Limb (tissue), 2 donors: ENCODE measurements at regions not wholly inside any gene's neighbourhood (a gene's known extent, or its start where the extent isn't known, plus 50 kb on each side); places are given as distances from the start of the nearest gene placed in this dataset.
"Not testable (repeated sequence)": the region's sequence is repeated elsewhere in the genome, so short reads cannot be mapped to it uniquely, and the experiment has no call there.

ENCODE experiments used
- DNase-seq, 2 donors: peaks; one replicate each; pipeline ENCODE4 v3.0.0-alpha.2; 2016; ENCODE audit errors: extremely low spot score in 2 of 2

GRCh38 chr16:8115814-8116213 is 474.5 kb downstream of the TMEM114 start:
- DNase-seq: no peak

GRCh38 chr16:8114941-8115340 is 475.4 kb downstream of the TMEM114 start:
- not testable (repeated sequence) for DNase-seq

DNA sequence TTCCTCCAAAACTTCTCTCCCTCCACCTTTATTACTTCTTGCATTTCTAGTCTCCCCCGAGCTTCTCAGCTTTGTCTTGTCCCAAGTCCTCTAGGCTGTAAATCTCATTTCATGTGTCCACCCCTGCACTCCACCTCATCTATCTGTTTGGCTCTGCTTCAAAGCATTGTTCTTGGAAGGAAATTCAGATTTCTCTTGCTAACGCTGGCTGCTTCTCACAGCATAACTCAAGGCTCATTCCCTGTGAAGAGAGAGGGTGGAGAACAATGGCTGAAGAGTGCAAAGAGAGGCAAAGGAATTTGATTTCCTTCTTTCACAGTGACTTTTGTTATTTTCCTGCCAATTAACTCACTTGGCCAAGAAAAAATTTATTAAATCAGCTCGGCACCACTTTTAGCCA is 476.5 kb downstream of the TMEM114 start:
- DNase-seq: no peak

- DNase-seq: no peak
Measured at GRCh38 chr16:8110572-8111514, 479.5 kb downstream of the TMEM114 start.

- DNase-seq: no peak
Measured at GRCh38 chr16:8109510-8110369, 480.6 kb downstream of the TMEM114 start.

DNA sequence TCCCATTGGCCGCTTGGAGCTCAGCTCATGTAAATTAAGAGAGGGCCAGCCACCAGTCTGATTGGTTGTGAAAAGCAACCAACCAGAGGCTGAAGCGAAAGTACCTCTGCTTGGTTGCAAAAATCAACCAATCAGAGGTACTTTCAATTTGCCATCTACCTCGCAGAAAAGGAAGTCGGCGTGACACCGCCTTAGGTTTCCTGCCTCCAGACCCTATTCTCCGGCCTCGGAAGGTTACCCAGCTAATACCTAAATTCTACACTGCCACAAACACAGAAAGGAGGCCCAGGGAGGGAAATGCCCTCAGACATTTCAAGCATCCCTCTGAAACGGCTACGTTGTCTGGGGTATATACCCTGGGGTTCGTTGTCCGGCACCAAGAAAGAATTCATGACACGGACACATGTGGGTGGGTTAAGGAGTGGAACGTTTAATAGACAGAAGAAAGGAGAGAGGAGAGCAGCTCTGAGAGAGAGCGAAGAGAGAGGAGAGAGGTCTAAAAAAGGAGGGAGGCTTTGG is 481.3 kb downstream of the TMEM114 start:
- DNase-seq: no peak

- no peak for DNase-seq
Measured at GRCh38 chr16:8107296-8107695, 483.0 kb downstream of the TMEM114 start.

GRCh38 chr16:8103649-8104289 is 486.5 kb downstream of the TMEM114 start:
- DNase-seq: no peak

GRCh38 chr16:8099586-8099985 is 490.7 kb downstream of the TMEM114 start:
- no peak for DNase-seq

GRCh38 chr16:8098947-8099512 is 491.3 kb downstream of the TMEM114 start:
- DNase-seq: no peak

DNA sequence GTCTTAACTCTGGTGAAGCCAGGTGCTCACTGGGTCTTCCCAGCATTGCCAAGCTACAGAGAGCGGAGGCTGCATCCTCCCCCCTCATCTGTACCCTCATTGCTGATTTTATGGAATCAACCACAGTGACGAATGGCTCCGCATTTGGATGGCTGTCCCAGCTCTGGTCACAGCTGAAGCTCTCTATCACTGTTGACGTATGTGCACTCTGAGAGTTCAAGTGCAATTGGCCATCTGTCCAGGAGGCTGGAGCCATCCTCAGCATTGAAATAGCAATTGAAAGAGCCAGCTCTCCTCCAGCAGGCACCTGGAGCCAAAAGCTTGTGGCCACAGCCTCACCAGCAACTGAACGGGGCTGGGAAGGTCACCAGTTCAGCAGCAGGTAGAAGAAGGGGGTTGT is 494.1 kb downstream of the TMEM114 start:
- DNase-seq: no peak

- DNase-seq: no peak
Measured at GRCh38 chr16:8094696-8095095, 495.6 kb downstream of the TMEM114 start.

- DNase-seq: no peak
Measured at GRCh38 chr16:8088820-8089338, 501.4 kb downstream of the TMEM114 start.

DNA sequence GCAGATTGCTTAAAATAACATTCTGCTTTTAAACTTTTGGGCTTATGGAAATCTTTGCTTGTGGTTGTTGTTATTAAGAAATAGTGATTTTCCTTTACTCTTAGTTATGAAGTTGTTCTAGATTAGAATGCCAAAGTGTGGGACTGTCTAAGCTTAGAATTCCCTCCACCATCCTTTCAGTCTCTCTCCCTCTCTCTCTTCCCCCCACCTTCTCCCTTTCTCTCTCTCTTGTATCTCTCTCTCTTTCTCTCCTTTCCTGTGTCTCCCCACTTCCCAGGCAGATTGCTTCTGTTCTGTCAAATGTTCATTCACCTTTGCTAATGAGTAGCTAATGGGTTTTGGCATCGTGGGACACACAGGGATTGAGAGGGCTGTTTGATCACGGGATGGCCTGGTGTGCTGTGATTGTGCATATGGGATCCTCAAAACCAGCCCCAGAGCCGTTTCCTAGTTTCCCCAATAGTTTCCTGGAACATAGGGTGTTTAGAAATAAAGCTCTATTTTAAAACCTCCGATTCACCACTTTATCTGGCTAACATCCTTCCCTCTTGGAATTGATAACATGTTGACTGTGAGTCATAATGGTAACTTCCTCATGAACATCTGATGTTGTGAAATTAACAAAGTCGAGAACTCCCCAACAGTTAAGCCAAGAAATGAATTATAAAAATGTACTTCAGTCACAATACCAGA is 502.6 kb downstream of the TMEM114 start:
- peak in 1 of 2 donors; percentile 51 for DNase-seq

DNA sequence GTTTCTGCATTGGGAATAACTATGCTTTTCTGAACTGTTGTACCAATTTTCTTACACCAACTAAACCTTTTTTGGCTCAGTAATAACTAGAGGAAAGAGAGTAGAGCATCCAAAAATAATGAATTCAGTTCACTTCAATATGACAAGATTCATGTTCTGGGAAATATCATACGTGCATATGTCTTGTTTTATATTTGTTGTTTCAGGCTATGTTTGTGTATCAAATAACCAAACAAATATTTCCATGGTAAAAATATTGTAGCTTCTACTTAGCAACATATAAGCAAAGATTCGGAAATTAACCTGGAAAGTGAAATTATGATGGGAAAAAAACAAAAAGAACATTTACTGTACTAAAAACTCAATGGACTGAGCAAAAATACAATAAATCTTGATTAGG is 503.2 kb downstream of the TMEM114 start:
- peak in 1 of 2 donors; percentile 4 for DNase-seq

- no peak for DNase-seq
Measured at GRCh38 chr16:8084882-8085281, 505.4 kb downstream of the TMEM114 start.

DNA sequence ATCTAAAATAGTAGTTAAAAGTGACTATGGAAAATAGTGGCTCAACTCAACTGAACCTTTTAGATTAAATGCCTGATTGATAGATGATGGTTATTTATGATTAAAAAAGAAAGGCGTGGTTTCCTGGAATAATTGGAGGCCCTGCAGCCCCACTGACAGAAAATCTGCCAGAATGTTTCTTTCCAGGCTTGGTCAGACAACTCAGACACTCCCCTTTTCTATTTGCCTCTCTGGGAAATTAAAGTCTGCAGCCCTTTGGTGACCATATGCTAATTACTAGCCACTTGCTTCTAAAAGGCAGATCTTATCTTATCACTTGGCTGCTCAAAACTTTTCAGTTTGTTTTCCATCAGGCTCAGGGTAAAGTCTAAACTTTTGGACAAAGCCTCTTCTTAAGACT is 506.0 kb downstream of the TMEM114 start:
- DNase-seq: no peak

DNA sequence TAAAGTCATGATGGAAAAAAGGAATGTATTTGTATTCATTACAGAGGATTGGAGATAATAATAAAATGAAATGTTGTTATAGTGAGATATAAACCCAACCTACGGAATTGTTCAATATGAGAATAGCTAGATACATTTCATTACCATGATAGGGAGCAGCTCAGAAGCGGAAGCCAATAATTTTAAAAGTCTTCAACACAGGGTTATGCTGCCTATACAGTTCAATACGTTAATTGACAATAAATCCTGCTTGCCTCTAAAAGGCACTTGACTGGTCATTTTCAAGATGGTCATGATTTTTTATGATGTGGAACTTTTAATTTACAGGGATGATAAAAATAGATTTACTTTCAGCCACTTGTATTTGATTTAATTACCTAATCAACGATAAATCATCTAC is 506.8 kb downstream of the TMEM114 start:
- DNase-seq: no peak

DNA sequence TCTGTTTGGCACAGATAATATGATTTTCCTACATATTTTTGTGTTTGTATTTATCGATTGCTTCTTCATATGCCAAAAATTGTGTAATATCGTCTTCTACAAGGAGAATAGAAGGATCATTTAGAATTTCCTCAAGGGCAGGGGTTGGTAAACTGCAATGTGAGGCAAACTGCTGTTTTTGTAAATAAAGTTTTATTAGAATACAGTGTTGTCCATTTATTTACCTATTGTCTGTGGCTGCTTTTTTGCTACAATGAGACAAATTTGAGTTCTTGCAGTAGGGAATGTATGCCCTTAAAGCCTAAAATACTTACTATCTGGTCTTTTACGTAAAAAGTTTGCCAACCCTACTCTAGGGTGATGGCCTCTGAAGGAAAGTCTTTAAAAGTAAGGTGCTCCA is 509.5 kb downstream of the TMEM114 start:
- no peak for DNase-seq

DNA sequence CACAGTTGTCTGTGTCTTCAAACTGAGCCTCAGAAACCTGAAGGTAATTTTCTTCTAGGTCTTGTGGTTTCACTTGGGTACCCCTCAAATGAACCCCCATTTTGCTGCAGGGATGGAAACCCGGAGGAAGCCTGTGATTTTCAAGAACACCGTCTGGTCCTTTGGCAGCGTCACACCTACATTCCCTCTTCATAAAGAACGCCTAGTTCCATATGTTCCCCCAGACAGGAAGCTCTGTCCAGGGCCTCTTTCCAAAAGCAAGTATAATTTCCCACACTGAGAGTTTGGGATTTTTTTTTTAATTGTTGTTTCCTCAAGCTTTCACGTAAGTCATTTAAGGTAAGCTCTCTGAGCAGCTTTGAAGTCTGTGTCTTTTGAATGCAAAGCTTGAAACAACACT is 515.0 kb downstream of the TMEM114 start:
- no peak for DNase-seq
